Stomach smooth muscle (tissue), 2 donors: ENCODE measurements at regions not wholly inside any gene's neighbourhood (a gene's known extent, or its start where the extent isn't known, plus 50 kb on each side); places are given as distances from the start of the nearest gene placed in this dataset.

Experiments
- H3K27ac ChIP-seq: one replicate; pipeline ENCODE4 v1.7.0; 2013; ENCODE audit warnings: mild to moderate bottlenecking, low read length, inconsistent platforms
- H3K27me3 ChIP-seq, 2 donors: one replicate each; pipeline ENCODE4 v1.7.0; 2013; ENCODE audit warnings: low read length in 2 of 2; ENCODE audit not compliant: insufficient read depth in 2 of 2, control insufficient read depth in 1 of 2
- H3K36me3 ChIP-seq, 2 donors: one replicate each; pipeline ENCODE4 v1.7.0; 2013; ENCODE audit warnings: low read length in 2 of 2; ENCODE audit not compliant: control insufficient read depth in 2 of 2, insufficient read depth in 2 of 2
- H3K4me1 ChIP-seq: one replicate; pipeline ENCODE4 v1.7.0; 2013; ENCODE audit warnings: low read length; ENCODE audit not compliant: control insufficient read depth, insufficient read depth
- H3K4me3 ChIP-seq, 2 donors: one replicate each; pipeline ENCODE4 v1.7.0; 2013; ENCODE audit warnings: low read length in 2 of 2
- H3K9ac ChIP-seq, 2 donors: one replicate each; pipeline ENCODE4 v1.7.0; 2013; ENCODE audit warnings: low read length in 2 of 2, mild to moderate bottlenecking in 1 of 2
- H3K9me3 ChIP-seq, 2 donors: one replicate each; pipeline ENCODE4 v1.7.0; 2013; ENCODE audit warnings: low read length in 2 of 2; ENCODE audit not compliant: control insufficient read depth in 2 of 2
- donor health status: healthy.
- donor health status: Pancreatic carcinoma.

DNA sequence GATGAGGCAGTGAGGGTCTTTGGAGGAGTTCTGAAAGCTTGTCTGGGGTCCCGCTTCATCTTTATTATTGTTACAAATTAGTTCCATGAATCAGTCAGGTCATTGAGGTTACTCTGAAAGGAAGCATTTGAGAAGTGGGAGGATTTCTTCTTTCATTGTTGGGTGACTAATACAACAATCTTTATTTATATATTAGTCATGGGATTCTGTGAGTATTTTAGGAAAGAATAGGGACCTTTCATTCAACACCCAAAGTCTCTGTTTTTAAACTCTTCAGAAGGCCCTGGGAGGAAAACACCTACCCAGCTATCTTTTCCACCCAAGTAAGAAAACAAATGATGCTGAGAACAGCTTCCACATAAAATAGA, 98.3 kb downstream of the SOD2 start:
- H3K36me3 ChIP-seq, result no peaks in the 10 kb centered on the region
- H3K4me1 ChIP-seq, result no peaks in the 10 kb centered on the region
- H3K27me3 ChIP-seq, result no peaks in the 10 kb centered on the region
- H3K4me3 ChIP-seq, result no peak overlapping the region
- no peak overlapping the region for H3K27ac ChIP-seq
- H3K9ac ChIP-seq, result no peak overlapping the region
- no peaks in the 10 kb centered on the region for H3K9me3 ChIP-seq

DNA sequence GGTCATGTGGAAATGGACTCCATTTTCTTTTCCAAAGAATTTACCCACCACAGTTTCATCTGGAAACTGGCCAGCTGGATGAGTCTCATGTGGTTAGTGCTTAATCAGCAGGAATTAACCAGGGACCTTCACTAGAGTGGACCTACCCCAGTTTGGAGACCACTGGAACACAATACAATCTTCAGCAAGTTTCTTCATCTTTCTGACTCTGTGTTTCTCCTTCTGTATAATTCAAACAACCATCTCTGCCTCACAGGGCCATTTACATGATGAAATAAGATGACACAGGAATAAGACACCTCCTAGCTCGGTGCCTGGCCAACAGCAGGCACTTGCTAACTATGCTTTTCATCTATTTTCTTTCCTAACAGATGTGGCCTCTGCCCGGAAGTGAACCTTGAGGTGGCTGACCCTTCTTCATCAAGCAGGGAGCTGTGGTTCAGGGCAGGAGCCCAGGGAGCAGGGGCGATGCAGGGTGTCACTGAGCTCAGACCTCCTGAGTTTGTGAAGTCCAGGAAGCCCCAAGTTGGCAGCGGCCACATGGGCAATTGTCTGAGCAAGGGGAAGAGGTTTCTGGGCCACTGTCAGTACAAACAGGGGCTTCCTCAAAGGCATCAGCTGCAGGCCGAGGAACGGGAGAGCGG, 98.8 kb downstream of the SOD2 start:
- no peak overlapping the region for H3K27ac ChIP-seq

DNA sequence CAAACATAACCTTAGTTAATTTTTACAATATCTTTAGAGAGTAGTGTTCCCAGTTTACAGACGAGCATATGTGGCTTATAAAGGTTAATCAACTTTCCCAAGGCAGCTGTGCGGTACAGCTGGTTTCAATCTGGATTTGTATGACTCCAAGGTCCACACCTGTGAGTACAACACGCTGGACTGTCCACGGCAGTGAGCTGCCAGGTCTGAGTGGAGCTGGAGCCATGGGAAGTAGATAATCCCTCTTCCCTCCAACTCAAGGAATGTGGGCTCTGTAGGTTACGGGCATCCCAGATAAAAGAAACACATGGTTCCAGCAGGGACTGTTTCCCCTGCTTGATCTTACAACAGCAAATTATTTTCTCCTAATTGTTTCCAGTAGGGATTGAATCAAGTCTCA, 102.2 kb downstream of the SOD2 start:
- Histone ChIP-seq H3K27me3 (no peaks in the 10 kb centered on the region), H3K4me1 (no peaks in the 10 kb centered on the region), H3K9ac (no peak overlapping the region), H3K9me3 (peaks cover 0 to 5% of the 10 kb centered on the region in 2 donors), H3K27ac (no peak overlapping the region), H3K4me3 (no peak overlapping the region), H3K36me3 (no peaks in the 10 kb centered on the region)

More for the DNA sequence above, 98.8 kb downstream of the SOD2 start:
- Histone ChIP-seq H3K9me3 (no peaks in the 10 kb centered on the region), H3K4me1 (no peaks in the 10 kb centered on the region), H3K36me3 (no peaks in the 10 kb centered on the region), H3K9ac (no peak overlapping the region), H3K4me3 (no peak overlapping the region), H3K27me3 (no peaks in the 10 kb centered on the region)

DNA sequence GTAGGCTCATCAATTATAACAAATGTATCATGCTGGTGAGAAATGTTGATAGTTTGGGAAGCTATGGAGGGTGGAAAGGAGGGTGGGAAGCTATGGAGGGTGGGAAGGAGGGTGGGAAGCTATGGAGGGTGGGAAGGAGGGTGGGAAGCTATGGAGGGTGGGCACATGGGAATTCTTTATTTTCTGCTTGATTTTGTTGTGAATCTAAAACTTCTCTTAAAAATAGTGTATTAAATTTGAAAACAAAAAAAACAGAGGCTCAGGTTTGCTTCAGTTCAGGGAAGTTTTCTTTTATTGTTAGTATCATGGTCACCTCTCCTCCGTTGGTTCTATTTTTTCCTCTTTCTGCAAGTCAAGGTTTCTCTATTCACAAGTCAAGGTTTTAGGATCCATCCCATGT, 106.4 kb downstream of the SOD2 start:
- Histone ChIP-seq H3K36me3 (no peaks in the 10 kb centered on the region), H3K9ac (no peak overlapping the region), H3K27ac (no peak overlapping the region), H3K4me1 (no peaks in the 10 kb centered on the region), H3K4me3 (no peak overlapping the region), H3K27me3 (no peaks in the 10 kb centered on the region), H3K9me3 (peaks cover 0 to 5% of the 10 kb centered on the region in 2 donors)

DNA sequence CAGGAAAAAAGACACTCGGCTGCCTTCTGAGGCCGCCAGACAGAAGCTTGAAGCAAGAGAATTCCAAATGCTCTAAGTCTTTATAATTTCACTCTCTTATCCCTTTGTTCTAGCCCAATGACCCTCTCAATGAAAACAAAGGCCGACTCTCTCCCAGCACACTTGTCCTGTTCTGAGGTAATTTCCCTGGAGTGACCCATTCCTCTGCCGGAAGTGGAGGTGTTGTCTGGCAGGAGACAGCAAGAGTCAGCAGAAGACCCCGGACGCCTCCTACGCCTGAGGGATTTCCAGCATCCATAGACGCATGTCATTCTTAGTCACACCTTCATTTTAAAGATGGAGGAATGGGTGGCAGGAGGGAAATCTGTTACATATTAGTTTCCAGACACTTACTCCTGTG, 110.3 kb downstream of the SOD2 start:
- Histone ChIP-seq H3K4me3 (no peak overlapping the region), H3K36me3 (no peaks in the 10 kb centered on the region)

DNA sequence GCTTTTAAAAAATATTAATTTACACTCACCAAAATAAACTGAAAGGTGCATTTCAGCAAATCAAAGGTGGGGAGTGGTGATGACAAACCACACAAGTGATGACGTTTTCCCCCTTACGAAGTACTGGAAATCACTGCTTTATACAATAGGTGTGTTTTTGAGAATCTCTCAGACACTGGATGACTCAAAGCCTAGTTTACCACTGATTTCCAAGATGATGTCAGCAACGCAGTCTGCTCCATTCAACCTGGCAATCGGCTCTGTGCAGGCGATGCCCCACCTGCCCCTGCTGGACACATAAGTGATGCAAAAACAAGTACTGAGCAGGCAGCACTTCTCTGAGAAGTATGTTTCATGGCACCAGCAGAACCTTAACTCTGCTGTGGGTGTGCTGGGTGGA, 114.4 kb downstream of the SOD2 start:
- no peaks in the 10 kb centered on the region for H3K9me3 ChIP-seq
- H3K4me1 ChIP-seq, result no peaks in the 10 kb centered on the region
- H3K36me3 ChIP-seq, result no peaks in the 10 kb centered on the region
- no peak overlapping the region for H3K27ac ChIP-seq
- H3K9ac ChIP-seq, result no peak overlapping the region
- H3K4me3 ChIP-seq, result no peak overlapping the region
- H3K27me3 ChIP-seq, result peaks cover 0 to 2% of the 10 kb centered on the region in 2 donors

More for the DNA sequence above, 110.3 kb downstream of the SOD2 start:
- Histone ChIP-seq H3K9ac (no peak overlapping the region), H3K9me3 (peaks cover 0 to 5% of the 10 kb centered on the region in 2 donors), H3K4me1 (no peaks in the 10 kb centered on the region), H3K27me3 (no peaks in the 10 kb centered on the region), H3K27ac (no peak overlapping the region)

DNA sequence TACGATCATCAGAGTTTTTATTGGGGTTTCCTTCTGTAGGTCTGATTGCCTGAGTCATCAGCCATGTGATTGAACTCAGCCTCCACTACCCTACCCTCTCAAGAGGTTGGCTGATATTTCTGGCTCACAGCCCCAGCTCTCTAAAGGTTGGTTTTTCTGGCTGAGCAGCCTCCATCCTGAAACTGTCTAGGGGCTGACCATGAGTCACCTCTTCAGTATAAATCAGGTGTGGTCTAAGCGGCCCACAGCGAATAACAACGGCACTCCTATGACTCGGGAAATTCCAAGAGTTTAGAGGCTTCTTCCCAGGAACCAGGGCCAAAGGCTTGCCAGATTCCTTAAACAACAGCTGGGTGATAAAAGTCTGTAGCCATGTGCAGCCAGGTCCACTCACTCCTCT, 115.5 kb downstream of the SOD2 start:
- H3K36me3 ChIP-seq, result no peaks in the 10 kb centered on the region
- no peak overlapping the region for H3K27ac ChIP-seq
- H3K4me3 ChIP-seq, result no peak overlapping the region
- no peak overlapping the region for H3K9ac ChIP-seq
- no peaks in the 10 kb centered on the region for H3K4me1 ChIP-seq
- H3K9me3 ChIP-seq, result peaks cover 0 to 1% of the 10 kb centered on the region in 2 donors
- H3K27me3 ChIP-seq, result peaks cover 0 to 2% of the 10 kb centered on the region in 2 donors

DNA sequence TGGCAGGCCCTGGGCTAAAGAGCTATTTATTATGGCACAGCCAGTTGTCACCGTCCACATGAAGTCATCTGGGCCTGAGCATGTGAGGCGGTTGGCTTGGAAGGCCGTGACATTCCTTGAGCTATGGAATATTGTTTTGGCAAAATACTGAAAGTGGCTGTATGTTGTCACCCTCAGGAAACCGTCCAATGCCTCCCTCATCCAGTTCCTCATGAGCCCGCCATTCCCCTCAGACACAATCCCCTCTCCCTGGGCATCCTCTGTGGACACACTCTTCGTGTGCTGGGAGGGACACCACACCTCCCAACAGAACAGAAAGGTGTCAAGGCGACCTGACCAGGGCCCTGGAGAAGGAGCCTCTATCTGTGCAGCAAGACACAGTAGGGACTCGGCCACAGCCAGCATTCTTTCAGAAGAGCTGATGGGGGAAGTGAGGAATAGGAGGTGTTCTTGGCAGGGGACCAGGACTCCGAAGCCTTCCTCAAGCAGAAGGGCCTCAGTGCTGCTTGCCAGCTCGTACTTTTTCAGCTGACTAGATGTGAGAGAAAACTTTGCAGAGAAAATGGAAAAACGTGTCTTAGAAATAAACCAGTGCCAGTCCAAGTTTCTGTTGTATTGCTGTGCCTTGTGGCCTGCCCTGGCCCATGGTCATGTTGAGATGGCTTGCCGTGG, 120.5 kb downstream of the SOD2 start:
- Histone ChIP-seq H3K4me1 (no peaks in the 10 kb centered on the region), H3K9ac (no peak overlapping the region), H3K27ac (no peak overlapping the region), H3K27me3 (peaks cover 0 to 2% of the 10 kb centered on the region in 2 donors), H3K9me3 (peaks cover 19 to 21% of the 10 kb centered on the region in 2 donors), H3K36me3 (no peaks in the 10 kb centered on the region), H3K4me3 (no peak overlapping the region)

DNA sequence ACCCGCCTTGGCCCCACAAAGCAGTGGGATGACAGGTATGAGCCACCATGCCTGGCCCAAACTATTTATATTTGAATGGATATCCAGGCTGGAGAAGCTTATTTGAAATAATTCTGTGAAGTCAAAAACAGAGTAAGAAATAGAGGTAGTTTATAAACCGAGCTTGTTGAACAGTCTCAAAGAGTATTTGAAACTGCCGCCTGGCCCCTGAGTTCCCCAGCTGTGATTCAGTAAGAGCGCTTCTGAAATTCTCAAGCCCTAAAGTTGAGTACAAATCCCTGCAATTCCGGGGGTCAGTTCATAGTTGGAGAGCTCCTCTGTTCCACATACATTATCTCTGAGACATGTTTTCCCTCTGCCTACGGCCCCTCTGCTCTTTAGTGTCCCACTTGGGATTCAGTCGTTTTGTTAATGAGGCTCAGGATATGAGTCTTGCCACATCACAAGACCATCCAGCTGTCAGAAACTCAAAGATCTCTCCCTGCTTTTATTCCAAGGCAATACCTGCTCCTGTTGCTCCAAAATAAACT, 127.8 kb downstream of the SOD2 start:
- H3K9me3 ChIP-seq, result peaks cover 8 to 10% of the 10 kb centered on the region in 2 donors
- no peak overlapping the region for H3K9ac ChIP-seq

DNA sequence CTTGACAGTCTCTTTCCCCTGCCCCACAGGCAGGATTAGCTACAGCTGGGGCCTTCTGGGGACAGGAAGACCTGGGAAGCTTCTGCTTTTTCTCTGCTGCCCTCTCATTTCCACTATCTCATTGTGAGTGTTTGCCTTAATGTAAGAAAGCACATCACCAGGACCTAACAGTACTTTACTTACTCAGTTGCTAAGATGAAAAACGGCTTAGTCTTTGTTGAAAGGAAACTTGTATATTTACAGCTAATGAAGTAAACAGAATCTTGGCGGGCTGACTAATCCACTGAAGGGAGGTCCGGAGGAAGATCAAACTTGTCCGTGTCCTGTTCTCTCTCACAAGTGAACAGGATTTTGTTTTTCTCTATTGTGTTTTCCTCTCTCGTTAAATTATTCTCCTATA, 128.6 kb downstream of the SOD2 start:
- Histone ChIP-seq H3K4me3 (no peak overlapping the region), H3K4me1 (no peaks in the 10 kb centered on the region), H3K27me3 (no peaks in the 10 kb centered on the region), H3K36me3 (no peaks in the 10 kb centered on the region), H3K9ac (no peak overlapping the region), H3K27ac (no peak overlapping the region), H3K9me3 (peaks cover 3 to 5% of the 10 kb centered on the region in 2 donors)

More for the DNA sequence above, 127.8 kb downstream of the SOD2 start:
- Histone ChIP-seq H3K4me3 (no peak overlapping the region), H3K36me3 (no peaks in the 10 kb centered on the region), H3K27ac (no peak overlapping the region), H3K4me1 (no peaks in the 10 kb centered on the region), H3K27me3 (no peaks in the 10 kb centered on the region)

DNA sequence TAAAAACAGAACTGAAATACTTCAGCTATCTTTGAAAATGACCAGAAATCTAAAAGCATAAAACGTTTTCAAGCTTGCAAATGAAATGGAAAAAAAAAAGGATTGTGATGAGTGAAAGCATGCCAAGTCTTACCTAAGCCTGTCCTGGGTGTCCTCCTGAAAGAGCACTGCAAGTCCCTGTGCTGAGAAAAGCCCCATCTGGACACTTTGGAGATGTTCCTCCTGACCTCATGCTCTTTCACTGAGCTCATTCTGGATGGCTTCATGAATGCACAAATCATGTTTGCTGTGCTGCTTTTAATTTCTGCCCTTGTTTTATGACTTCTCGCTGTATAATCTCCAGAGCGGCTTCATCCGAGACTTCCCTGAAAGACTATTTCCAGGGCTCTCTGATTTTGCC, 136.0 kb downstream of the SOD2 start:
- Histone ChIP-seq H3K36me3 (no peaks in the 10 kb centered on the region), H3K9ac (no peak overlapping the region), H3K27ac (no peak overlapping the region), H3K9me3 (no peaks in the 10 kb centered on the region), H3K4me3 (no peak overlapping the region), H3K27me3 (no peaks in the 10 kb centered on the region), H3K4me1 (no peaks in the 10 kb centered on the region)
